Myocyte (in vitro differentiated cells): ENCODE measurements at regions not wholly inside any gene's neighbourhood (a gene's known extent, or its start where the extent isn't known, plus 50 kb on each side); places are given as distances from the start of the nearest gene placed in this dataset.
A peak's percentile ranks its signal among the peaks of the same experiment; 100 is the strongest.
"Not testable (repeated sequence)": the region's sequence is repeated elsewhere in the genome, so short reads cannot be mapped to it uniquely, and the experiment has no call there.

Experiments
- DNase-seq: peaks from one replicate; pipeline ENCODE4 v3.0.0-alpha.2; 2012; ENCODE audit warnings: low read depth

GRCh38 chr14:23694949-23695663 lies 58.9 kb downstream of the DHRS2 start:
- DNase-seq, result peak; percentile 10

- DNase-seq, result no peak
Measured at GRCh38 chr14:23695664-23695999, 59.5 kb downstream of the DHRS2 start.

GRCh38 chr14:23696701-23697239 lies 60.6 kb downstream of the DHRS2 start:
- peak; percentile 83 for DNase-seq

GRCh38 chr14:23697680-23698079 lies 61.5 kb downstream of the DHRS2 start:
- no peak for DNase-seq

GRCh38 chr14:23702656-23703426 lies 66.7 kb downstream of the DHRS2 start:
- no peak for DNase-seq

- DNase-seq, result no peak
Measured at GRCh38 chr14:23704890-23705289, 68.7 kb downstream of the DHRS2 start.

GRCh38 chr14:23707415-23707814 lies 71.3 kb downstream of the DHRS2 start:
- DNase-seq, result no peak

GRCh38 chr14:23708343-23708742 lies 72.2 kb downstream of the DHRS2 start:
- no peak for DNase-seq

GRCh38 chr14:23709923-23710322 lies 73.8 kb downstream of the DHRS2 start:
- DNase-seq, result no peak

- no peak for DNase-seq
Measured at GRCh38 chr14:23712287-23712686, 76.1 kb downstream of the DHRS2 start.

GRCh38 chr14:23719225-23719985 lies 83.2 kb downstream of the DHRS2 start:
- DNase-seq, result no peak

GRCh38 chr14:23722675-23723074 lies 86.5 kb downstream of the DHRS2 start:
- DNase-seq, result no peak

- no peak for DNase-seq
Measured at GRCh38 chr14:23723911-23724310, 87.7 kb downstream of the DHRS2 start.

GRCh38 chr14:23725528-23725927 lies 89.4 kb downstream of the DHRS2 start:
- DNase-seq, result no peak

GRCh38 chr14:23725980-23726710 lies 90.0 kb downstream of the DHRS2 start:
- DNase-seq, result no peak

GRCh38 chr14:23727566-23728335 lies 91.6 kb downstream of the DHRS2 start:
- peak; percentile 71 for DNase-seq

- no peak for DNase-seq
Measured at GRCh38 chr14:23728791-23729190, 92.6 kb downstream of the DHRS2 start.

- DNase-seq, result peak; percentile 7
Measured at GRCh38 chr14:23729720-23730387, 93.7 kb downstream of the DHRS2 start.

GRCh38 chr14:23735394-23735793 lies 99.2 kb downstream of the DHRS2 start:
- no peak for DNase-seq

- DNase-seq, result not testable (repeated sequence)
Measured at GRCh38 chr14:23744368-23744767, 108.2 kb downstream of the DHRS2 start.
